ENCODE measurements at regions not wholly inside any gene's neighbourhood (a gene's known extent, or its start where the extent isn't known, plus 50 kb on each side); places are given as distances from the start of the nearest gene placed in this dataset.

DNA sequence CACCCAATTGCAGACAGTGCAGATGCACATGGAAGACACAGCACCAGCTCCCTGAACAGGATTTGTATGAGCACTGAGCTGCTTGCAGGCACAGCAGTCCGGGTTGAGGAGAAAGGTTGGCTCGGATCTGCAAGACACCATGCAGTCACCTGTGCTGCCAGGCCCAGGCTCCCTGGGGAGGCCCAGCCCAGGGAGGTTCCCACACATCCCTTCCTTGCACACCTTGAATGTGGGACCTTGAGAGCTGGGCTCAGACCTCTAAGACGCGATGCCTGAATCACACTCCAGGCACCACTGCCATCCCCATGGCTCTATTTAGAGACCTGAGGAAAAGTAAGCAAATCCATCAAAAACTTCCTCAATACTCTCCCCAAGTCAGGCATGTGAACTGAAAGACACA, 397.7 kb downstream of the TCERG1L start:
- TF ChIP-seq, protein P1, sequence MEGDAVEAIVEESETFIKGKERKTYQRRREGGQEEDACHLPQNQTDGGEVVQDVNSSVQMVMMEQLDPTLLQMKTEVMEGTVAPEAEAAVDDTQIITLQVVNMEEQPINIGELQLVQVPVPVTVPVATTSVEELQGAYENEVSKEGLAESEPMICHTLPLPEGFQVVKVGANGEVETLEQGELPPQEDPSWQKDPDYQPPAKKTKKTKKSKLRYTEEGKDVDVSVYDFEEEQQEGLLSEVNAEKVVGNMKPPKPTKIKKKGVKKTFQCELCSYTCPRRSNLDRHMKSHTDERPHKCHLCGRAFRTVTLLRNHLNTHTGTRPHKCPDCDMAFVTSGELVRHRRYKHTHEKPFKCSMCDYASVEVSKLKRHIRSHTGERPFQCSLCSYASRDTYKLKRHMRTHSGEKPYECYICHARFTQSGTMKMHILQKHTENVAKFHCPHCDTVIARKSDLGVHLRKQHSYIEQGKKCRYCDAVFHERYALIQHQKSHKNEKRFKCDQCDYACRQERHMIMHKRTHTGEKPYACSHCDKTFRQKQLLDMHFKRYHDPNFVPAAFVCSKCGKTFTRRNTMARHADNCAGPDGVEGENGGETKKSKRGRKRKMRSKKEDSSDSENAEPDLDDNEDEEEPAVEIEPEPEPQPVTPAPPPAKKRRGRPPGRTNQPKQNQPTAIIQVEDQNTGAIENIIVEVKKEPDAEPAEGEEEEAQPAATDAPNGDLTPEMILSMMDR (conservative IDR thresholded peaks at IDR 0.05; ENCODE audit: low read length) = no peak
- no peak for TF ChIP-seq EZH2phosphoT487 (IDR thresholded peaks at IDR 0.05; ENCODE audit: borderline replicate concordance, low read depth, low read length)
